ENCODE measurements at regions not wholly inside any gene's neighbourhood (a gene's known extent, or its start where the extent isn't known, plus 50 kb on each side); places are given as distances from the start of the nearest gene placed in this dataset.
"Not testable (repeated sequence)": the region's sequence is repeated elsewhere in the genome, so short reads cannot be mapped to it uniquely, and the experiment has no call there.

DNA sequence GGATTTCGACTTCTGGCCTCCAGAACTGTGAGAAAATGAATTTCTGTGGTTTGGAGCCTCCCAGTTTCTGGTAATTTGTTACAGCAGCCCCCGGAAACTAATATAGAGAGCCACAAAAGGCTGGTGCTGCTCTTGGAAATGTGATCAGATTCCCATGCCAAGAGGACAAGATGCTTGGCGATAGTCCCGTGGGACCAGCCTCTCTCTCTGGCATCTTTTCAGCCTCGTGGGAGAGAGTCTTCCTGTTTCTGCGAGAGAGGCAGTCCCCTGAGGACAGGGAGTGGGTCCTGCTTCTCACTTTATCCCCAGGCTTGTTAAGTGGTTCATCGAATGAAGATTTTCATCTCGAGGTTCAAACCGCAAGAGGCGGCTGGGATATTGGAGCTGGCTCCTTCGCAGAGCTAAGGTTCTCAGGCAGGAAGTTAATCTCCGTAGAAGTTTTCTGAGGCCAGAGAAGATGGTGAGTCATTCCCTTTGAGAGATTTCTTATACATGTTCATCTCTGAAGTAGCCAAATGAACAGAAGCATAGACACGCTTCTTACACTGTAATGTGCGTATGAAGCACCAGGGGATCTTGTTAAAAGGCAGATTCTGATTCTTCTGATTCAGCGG is 211.6 kb upstream of the SDK2 start:
- no peak for DNase-seq

DNA sequence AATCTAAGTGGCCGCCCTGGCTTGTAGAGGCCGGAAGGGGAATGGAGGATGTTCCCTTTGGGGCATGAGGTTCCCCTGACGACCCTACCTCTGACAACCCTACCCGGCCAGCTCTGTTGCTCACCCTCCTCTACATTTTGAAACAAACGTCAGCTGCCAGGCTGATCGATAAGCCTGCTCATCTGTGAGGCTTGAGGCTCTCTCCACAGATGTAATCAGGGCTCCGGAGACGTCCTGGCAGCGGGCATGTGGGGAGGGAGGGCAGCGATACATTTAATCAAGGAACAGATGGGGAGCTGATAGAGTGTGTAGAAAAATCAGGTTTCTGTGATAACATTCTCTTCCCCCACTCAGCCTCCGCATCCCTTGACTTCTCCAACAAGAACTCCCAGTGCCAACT is 212.3 kb upstream of the SDK2 start:
- DNase-seq, result no peak

DNA sequence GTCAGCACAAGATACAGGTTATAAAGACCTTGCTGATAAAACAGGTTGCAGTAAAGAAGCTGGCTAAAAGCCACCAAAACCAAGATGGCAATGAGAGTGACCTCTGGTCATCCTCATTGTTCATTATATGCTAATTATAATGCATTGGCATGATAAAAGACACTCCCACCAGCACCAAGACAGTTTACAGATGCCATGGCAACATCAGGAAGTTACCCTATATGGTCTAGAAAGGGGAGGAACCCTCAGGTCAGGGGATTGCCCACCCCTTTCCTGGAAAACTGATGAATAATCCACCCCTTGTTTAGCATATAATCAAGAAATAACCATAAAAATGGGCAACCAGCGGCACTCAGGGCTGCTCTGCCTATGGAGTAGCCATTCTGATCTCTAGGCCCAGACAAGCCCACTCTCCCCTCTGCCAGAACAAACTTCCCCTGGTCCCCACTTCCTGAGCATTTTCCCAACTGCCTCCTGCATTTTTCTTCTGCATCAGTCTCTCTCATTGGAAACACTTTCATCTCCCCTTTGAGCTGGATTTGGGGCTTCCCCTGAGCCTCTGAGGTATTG is 215.3 kb upstream of the SDK2 start:
- DNase-seq, result not testable (repeated sequence)

DNA sequence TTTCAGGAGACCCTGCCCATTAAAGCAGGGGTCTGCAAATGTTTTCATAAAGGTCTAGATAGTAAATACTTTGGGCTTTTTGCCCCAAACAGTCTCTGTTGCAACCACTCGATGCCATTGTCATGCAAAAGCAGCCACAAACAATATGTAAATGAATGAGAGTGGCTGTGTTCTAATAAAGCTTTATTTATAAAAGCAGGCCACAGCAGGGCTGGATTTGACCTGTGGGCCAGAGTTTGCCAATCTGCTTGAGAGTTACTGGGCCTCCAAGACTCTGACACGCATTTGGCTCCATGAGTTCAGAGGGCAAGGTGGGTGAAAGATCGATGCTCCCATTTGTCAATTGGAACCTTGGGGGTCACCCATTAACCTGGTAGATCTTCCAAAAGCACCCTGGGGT is 217.3 kb upstream of the SDK2 start:
- no peak for DNase-seq

GRCh38 chr17:73863761-73864535 is 219.7 kb upstream of the SDK2 start:
- no peak for DNase-seq

DNA sequence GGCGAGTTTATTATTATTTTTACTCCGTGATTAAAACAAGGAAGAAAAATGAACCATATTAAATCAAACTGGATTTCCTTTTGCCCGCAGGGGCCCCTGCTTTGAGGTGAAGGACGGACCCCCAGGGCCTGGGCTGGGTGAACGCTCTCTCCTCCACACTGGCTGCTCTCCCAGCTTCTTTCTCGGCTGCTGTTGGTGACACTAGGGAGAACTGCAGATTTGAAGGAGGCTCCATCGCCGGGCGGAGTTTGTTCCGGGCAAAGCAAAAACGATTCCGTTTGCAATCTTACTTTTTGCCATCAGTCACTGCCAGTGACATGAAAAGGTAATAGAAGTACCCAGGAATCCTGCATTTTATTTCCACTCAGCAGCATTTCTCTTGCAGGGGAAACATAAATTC is 221.6 kb upstream of the SDK2 start:
- no peak for DNase-seq

- no peak for DNase-seq
Observed at GRCh38 chr17:73867056-73867455, 222.8 kb upstream of the SDK2 start.

GRCh38 chr17:73870068-73870467 is 225.8 kb upstream of the SDK2 start:
- DNase-seq, result no peak

DNA sequence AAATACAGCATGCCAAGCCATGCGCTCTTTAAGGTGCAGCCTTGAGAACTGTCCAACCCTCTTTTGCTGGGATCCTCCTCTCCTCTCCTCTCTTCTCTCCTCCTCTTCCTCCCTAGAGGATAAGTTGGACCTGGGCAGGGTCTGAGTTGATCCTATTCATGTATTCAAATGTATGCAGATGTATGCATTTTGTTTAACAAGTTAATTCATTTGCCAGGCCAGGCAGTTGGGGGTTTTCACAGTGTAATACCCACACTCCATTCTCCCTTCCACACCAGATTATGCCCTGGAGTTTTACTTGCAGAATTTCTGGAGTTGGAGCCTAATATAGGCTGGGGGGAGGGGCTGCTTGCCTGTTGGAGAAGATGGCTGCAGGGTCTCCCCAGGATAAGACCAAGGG is 226.2 kb upstream of the SDK2 start:
- DNase-seq, result no peak

- no peak for DNase-seq
Observed at GRCh38 chr17:73872816-73873215, 228.6 kb upstream of the SDK2 start.

DNA sequence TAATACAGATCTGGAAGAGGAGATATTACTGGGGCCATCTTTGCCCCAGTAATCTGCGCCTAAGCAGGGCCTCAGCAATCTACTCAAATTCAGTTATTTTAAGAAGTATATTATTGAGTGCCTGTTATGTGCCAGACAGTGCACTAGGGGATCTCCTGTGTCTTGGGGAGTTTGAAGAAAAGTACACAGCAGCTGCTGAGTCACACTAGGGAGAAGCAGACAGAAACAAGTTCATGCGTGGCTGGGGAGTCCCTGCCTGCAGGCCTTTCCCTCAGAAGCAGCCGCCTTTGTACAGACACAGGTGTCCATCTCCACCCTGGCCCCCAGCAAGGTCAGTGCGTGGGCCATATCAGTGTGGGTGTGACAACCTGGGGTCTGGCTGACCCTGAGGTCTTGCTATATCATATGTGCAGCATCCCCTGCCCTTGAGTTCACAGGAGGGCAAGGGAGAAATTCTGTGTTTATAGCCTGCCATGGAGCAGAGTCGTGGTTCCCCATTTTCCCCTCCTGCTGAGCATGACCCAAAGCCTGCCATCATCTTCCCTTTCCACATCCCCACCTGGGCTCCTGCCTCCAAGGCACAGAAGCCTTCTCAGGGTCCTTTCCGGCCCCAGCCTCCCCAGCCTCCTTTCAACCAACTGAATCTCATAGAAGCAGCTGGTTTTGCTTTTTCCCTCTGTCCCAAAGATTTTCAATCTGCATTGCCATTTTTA is 229.9 kb upstream of the SDK2 start:
- DNase-seq, result no peak

DNA sequence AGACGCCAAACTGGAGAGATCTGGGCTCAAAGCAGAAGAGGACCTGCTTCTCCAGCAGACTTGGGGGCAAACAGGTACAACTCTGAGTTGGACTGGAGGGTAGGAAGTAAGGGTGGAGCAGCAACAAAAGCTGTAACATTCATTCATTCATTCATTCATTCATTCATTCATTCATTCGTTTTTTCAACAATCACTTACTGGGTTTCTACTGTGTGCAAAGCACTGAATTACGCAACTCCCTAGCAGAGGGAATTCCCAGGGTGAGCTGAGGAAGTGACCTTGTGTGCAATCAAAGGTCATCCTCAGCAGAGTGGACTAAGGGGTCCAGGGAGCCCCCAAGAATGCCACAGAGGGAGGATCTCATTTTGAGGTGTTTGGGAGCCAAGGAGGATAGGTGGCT is 231.1 kb upstream of the SDK2 start:
- no peak for DNase-seq

DNA sequence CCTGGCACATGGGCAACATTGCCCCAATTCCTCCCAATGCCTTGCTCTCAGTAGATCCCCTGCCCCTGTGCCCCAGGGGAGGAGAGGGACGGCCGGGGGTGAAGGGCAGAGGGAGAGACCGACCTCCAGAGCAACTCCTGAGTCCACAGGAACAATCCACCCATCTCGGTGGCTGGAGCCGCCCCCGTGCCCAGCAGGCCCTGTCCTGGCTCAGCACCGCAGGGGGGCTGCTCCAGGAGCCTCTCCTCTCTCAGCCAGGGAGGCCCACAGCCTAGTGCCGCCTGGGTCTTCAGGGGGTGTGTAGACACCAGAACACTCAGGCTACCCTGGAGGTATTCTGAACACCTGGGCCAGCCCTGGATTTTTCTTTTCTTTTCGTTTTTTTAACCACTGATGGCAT is 233.7 kb upstream of the SDK2 start:
- DNase-seq, result no peak

- DNase-seq, result no peak
Observed at GRCh38 chr17:73878923-73879322, 234.7 kb upstream of the SDK2 start.

- no peak for DNase-seq
Observed at GRCh38 chr17:73879987-73880386, 235.7 kb upstream of the SDK2 start.

DNA sequence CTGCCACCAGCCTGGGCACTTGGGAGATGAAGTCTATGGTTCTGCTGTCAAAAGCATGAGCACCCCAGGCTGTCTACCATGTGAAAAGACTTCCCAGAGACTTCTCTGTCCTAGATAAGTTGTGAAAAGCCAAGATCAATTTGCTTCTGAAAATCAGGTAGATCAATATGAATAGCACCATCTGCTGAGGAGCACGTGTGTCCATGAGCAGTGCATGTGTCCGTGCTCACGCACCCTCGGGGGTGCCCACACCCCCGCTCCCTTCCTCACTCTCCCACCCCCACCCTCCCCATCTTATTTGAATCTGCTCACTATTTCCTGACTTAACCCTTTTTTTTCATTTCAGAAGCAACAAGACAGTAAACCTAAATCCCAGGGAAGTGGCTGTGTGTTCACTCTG is 238.3 kb upstream of the SDK2 start:
- DNase-seq, result no peak

DNA sequence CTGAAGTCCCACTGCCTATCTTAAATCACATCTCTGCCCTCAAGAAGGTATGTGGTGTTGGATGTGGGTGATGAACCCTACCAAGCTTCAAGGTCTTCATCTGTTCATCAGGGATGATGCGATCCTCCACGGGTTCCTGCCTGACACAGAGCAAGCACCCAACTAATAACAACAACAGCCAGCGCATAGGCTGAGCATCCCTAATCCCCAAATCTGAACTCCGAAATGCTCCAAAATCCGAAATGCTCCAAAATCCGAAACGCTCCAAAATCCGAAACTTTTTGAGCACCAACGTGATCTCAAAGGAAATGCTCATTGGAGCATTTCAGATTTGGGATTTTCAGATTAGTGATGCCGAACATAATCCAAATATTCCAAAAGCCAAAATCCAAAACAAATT is 238.9 kb upstream of the SDK2 start:
- DNase-seq, result no peak

DNA sequence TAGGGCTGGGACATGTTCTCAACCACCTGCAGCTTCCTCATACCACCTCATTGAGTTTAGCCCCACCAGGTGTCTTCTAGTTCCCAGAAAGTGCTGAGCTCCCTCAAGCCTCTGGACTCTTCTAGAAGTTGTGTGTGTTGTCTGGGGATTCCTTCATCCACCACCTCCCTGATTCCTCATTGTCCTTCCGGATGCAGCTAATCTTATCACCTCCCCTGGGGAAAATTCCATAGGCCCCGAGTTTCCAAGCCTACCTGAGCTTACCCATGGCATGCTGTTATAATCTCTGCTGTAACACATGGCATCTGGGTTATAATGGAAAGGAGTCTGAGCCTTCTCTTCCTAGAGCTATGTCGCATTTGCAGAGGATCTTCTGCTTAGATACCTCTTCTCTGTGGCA is 243.5 kb upstream of the SDK2 start:
- DNase-seq, result no peak

DNA sequence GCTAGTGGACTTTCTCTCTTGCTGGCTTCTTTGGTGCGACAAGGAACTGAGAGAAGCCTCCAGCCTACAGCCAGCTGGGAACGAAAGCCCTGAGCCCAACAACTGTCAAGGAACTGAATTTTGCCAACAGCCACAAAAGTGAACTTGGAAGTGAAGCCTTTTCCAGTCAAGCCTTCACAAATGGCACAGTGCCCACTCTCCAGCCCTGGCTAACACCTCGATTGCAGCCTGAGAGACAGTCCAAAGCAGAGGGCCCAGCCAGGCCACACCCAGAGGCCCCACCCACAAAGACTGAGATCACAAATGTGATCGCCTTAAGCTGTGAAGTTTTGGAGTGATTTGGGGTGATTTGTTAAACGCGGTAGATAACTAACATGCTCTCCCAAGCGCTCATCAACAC is 244.6 kb upstream of the SDK2 start:
- DNase-seq, result no peak

DNA sequence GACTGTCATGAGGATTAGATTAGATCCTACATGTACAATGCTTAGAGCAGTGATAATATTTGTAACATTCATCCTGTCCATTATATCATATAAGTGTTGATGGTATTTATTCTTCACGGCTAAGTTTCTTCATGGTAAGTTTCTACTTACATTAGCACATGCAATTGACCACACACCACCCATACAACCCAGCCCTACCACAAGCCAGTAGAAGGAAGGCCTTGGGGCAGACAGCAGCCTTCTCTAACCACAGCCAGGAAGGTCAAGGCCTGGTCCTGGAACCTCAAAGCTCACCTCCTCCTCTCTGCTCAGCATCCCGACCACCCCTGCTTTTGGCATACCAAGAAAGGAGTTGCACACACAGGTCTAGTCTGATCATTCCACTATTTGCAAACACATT is 245.2 kb upstream of the SDK2 start:
- DNase-seq, result no peak

DNA sequence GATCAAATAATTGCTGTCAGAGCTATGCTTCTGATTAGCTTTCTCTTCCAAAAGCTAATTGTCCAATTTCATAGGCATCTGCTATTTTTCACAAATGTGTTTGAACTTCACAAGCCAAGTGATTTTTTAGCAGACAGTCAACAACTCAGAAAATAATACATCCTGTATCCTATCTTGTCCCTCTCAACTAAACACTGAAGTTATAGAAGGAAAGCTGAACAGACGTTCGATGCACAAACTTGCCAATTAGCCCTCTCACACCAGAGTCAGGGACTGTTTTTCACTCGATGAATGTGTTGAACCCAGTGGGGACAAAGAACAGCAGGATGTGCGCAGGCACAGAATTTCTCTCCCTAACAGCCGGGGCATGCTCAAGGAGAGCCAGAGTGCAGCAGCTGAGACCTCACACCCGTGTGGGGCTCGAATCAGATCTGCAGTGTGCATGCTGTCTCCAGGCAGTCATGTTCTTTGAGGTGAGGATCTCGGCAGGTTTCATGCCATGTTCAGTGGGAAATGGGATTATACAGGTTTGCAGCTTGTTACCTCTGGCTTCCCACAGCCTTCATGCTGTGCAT is 246.7 kb upstream of the SDK2 start:
- DNase-seq, result no peak

- no peak for DNase-seq
Observed at GRCh38 chr17:73895157-73895556, 250.9 kb upstream of the SDK2 start.

- DNase-seq, result no peak
Observed at GRCh38 chr17:73896966-73897365, 252.7 kb upstream of the SDK2 start.

DNA sequence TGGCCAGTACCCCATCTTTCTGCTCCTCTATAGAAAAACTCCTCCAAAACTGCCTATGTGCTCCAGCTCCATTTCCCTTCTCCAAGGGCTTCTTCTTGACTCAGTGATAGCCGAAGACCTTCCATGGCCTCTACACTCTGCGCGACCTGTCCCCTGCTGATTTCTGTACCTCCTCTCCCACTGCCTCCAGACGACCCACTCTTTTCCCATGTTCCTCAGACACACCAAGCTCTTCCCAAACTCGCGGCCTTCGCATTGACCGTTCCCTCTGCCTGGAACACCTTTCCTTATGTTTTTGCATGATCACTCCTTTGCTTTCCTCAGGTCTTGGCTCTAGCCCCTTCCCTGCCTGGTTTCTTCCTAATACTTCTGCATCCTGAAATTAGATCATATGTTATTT is 255.6 kb upstream of the SDK2 start:
- no peak for DNase-seq

All from activated CD8-positive, alpha-beta memory T cell treated with anti-CD3 and anti-CD28 coated beads, Interleukin-2, amount 50 U/mL, for 48 hours (primary cell).